MV-4-11 (cell line): ENCODE measurements at regions not wholly inside any gene's neighbourhood (a gene's known extent, or its start where the extent isn't known, plus 50 kb on each side); places are given as distances from the start of the nearest gene placed in this dataset.

Source experiments
- DNase-seq: peaks from one replicate; lab custom pipeline; 2025; lab: John Stamatoyannopoulos, UW

DNA sequence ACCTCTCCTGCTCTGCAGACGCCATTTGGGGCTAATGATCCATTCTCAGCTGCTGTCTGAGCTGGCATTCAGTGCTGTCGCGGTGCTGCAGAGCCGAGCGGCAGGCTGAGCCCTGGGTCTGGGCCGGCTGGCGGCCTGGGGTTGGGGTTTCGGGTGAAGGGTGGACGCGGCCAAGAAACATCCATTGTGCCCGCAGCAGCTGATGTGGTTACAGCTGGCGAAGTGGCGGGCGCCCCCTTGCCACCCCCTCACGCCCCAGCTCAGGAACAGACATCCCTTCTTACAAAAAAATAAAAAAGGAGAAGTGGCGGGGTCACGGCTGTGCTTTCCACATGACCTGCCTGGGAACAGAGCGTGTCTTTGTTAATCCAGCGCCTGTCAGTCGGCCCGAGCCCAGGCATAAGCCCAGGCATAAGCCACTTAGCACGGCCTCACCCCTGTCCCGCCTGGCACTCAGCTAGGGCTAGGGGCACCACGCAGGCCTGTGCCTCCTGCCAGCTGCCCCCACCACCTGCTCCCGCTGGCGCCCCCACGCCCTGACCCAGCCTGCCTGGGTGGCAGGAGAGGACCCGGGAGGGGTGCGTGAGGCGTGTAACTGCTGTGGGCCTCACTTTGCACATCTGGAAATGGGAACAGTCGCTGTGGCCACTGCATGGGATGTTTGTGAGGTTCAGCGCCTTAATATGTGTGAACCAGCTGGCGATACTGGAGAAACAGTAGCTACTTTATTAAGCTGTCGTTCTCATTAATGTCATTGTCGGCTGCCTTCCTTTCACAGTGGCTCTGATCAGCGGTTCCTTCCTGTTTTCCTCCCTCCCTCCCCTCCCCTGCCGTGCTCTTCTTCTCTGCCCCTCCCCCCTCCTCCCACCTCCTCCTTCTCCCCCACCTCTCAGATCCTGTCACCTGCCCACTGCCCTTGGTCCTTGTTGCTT lies 197.7 kb upstream of the CIBAR2 start:
- DNase-seq, result peak; percentile 95

DNA sequence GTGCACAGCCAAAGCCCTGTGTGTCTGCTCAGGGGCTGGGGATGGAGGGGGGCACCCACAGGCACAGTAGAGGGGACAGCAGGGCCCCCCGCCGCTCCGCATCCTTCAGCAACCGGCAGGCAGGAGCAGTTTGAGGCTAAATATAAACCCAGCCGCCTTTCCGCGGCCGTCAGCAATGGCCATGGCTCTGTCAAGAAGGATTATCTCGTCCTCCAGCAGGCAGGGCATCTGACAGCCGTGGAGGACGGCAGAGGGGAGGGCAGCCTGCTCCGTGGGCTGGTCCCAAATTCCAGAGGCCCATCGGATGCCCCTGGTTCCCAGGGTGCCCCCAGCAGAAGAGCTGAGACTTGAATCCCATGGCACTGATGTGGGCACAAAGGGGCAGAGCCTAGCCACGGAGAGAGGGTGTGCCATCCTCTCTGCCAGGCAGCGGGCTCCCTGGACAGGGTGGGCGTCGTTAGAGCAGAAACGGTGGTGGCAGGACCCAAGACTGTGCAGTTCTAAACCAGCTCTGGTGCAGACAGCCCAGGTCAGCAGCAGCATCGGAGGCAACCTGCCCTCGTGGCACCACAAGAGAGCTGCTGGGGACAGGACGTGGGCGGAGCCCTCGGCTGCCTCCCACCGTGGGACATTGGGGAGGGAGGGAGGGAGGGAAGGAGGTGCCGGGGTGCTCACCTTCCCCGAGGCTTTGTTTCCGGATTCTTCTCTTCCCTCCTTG lies 198.8 kb upstream of the CIBAR2 start:
- DNase-seq, result peak; percentile 20

DNA sequence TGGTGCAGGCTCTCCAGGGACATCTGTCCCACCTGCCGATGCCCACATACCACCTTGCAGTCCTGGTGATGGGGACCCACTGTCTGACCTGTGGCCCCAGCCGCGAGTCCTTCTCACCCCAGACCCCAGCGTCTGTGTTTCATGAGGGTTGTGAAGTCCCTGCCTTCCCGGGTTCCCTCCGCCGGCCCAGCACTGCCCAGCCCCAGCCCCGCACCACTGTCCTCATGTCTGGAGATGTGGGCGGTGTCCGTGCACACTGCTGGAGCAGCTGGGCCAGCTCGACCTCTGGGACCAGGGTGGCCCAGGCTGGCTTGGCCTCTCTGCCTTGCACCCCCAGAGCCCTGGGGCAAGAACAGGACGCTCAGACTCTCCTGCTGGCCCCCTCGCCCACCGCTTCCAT lies 199.5 kb upstream of the CIBAR2 start:
- DNase-seq, result no peak

DNA sequence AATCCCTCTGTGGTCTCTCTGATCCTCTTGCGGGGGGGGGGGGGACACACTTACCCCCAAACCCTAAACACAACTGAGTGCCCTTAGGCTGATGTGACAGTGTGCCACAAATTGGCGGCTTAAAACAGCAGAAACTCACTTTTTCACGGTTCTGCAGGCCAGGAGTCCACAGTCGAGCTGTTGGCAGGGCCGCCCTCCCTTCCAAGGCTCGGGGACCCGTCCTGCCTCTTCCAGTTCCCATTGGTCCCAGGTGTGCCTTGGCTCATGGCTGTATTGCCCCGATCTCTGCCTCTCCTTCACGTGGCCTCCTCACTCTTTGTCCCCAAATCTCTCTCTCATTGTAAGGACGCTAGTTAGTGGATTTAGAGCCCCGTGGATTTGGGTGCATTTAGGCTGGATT lies 199.9 kb upstream of the CIBAR2 start:
- DNase-seq, result no peak

DNA sequence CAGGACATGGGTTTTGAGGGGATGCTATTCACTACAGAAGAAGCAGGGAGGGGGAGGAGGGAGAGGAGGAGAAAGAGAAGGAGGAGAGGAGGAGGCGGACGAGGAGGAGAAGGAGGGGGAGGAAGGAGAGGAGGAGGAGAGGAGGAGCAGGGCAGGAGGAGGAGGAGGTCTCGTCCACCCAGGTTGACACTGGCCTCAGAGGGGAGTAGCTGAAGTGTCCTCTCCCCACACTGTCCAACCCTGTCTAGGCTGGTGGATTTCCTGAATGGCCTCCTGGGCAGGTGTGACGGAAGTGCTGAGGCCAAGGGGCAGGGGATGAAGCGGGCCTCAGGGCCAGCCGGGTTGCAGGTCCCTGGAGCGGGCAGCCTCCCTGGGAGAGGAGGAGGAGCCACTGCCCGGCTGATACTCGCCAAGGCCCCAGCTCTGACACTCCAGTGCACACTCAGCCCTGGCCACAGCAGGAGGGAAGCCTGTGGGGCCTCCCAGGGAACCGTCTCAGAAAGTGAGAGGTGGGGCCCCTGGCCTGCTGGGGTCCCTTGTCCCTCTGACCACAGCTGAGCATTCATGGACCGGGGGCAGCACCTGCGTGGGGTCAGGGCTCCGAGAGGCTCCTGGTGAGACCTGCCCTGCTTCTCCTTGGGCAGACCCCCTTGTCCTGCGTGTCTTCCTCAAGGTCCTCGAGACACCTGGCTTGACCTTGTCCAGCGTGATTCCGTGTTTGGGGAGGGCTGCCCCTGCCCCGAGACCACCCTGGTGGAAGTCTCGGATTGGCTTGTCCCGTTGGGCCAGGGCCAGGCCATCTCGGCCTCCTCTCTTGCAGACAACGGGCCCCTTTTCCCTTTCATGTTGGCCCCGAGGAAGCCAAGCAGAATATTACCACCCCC lies 200.6 kb upstream of the CIBAR2 start:
- no peak for DNase-seq

DNA sequence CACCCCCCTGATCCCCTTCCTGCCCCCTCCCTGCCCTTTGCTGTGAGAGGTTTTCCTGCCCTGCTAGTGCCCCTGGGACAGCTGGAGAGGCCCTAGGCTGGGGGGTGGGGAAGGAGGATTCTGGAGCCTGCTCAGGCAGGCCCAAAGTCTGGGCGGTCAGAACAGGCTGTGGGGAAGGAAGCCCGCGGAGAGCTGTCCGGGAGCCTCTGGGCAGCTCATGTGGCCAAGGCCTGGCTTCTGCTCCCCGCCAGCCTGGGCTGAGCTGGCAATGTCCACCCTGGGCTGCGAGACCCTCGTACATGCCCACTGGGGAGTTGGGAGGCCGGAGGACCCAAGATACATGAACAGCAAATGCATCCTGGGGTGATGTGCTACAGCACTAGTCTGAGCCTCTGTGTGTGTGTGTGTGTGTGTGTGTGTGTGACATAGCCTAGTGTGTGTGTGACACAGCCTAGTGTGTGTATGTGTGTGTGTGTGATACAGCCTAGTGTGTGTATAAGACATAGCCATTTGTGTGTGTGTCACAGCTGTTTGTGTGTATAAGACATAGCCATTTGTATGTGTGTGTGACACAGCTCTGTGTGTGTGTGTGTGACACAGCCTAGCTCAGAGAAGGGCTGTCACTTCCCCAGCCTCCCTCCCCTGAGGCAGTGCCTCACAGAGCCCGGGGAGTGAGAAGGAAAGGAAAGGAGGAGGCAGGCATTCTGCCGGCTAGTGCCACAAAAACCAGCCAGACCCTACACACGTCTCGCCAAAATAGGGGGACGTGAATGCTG lies 201.4 kb upstream of the CIBAR2 start:
- peak; percentile 18 for DNase-seq

DNA sequence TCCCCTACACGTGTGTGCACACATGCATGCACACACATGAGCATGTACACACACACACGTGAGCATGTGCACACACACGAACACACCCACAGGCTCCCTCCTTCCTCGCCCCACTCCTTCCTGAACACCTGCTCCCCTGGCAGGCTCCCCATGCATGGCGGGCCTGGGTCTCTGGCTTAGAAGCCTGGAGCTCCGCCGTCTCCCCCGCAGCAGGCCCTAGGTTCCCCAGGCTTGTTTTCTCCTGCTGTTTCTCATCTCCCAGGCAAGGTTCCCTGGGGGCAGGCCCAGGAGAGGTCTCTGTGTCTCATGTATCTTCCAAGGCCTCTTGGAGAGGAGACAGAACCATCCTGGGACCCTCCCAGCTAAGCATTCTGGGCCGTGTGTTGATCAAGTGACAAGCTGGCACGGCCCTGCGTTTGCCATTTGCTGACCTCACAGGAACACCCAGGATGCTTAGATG lies 202.3 kb upstream of the CIBAR2 start:
- no peak for DNase-seq

DNA sequence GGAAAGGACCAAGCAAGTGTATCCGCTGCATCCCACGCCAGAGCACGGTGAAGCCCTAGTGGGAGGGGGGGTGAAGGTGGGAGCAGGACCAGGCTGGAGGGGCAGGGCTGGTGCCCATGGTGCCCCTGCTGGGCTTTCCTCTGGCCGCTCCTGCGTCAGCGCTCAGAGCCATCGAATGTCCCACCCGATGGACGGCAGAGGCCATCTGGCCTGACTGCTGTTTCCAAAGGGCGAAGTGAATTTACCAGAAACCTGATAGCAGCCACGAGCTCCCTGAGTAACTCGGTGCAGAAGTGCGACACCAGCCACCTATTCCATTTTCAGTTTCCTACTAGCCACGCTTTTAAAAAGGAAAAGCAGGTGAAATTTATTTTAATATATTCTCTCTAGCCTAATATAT lies 203.6 kb upstream of the CIBAR2 start:
- DNase-seq, result no peak

DNA sequence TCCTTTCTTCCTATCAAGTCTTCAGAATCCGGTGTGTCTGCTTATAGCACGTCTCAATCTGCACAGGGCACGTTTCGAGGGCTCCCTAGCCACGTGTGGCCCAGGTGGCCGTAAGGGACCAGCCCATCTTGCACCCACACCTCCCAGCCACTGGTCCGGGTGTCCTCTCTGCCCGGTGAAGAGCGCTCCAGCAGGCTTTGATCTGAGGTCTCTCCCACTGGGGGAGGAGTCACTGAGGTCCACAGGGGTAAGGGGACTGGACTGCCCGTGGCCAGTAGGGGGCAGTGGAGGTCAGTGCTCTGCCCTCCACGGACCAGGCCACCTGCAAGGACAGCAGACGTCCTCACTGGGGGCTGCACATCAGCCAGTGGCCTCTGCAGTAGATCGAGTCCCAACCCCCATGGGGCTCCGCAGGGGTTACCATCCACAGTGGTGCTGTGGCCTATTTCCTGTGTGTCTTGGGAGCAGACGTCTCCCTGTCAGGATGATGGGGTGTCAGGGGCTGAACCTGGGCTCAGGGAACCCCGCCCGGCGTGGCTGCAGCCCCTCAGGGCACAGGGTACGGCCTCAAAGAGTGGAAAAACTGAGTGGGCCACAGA lies 204.1 kb upstream of the CIBAR2 start:
- peak; percentile 56 for DNase-seq

DNA sequence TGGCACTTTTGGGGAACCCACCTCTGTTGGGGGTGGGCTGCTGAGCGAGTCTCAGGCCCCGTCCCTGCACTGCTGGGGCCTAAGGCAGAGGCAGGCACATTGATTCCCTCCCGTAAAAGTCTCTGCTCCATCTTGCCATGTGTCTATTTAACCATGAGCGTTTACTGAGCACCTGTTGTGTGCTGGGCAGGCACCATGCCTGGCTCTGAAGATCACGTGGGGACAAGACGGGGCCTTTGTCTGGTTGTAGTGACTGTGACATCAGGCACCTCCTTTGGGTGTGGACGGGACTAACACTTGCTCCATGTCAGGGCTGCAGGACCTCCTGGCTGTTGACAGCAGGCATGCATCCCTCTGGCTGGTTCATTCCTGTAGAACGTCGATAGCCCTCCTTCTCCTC lies 204.7 kb upstream of the CIBAR2 start:
- DNase-seq, result no peak

DNA sequence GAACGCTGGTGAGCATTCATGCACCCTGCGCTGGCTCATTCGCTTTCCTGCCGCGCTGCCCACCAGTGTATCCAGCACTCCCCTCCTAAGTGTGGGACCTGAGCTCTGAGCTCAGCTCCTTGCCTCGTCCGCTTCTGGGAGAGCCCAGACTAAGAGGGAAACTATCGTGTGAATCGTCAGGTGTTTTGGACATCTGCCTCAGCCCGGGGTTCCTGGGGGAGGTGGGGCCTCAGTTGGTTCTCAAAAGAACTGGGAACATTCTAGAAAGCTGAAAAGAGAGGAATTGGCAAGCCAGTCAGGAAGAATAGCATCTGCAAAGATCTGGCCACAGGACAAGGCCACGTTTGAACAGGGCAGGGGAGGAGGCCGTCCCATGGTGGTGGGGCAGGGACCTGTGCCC lies 205.4 kb upstream of the CIBAR2 start:
- DNase-seq, result no peak

DNA sequence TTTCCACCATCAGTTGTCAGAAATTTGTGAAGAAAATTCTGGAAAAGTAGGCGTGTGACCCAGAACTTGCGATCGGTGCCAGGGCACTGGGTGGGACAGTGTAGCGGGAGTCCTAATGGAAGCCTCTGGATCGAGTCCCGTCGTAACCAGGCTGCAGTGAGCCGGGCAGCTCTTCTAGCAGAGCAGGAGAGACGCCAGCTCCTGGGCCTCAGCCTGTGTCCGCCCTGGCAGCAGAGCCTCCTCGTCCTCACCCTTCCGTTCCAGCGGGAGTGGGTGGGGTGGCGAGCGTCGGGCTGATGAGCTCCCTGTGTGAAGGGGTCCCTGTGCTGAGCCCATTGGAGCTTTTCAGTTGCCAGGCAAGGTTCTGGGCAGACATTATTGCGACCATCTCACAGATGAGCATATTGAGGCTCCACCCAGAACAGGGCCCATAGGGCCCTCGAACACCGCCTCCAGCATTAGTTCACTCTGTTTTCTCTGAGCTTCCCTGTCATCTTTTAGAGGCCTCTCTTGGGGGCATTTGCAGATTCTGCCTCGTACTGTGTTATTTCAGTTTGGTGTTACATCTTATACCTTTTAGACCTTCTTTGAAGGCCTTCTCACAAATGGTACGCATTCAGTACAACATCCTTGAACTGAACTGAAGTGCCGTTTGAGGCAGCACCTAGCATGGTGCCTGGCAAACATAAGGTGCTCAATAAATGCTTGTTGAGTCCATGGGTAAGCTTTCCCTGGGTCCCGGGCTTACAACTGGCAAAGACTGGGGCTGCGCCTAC lies 207.1 kb upstream of the CIBAR2 start:
- DNase-seq, result no peak

DNA sequence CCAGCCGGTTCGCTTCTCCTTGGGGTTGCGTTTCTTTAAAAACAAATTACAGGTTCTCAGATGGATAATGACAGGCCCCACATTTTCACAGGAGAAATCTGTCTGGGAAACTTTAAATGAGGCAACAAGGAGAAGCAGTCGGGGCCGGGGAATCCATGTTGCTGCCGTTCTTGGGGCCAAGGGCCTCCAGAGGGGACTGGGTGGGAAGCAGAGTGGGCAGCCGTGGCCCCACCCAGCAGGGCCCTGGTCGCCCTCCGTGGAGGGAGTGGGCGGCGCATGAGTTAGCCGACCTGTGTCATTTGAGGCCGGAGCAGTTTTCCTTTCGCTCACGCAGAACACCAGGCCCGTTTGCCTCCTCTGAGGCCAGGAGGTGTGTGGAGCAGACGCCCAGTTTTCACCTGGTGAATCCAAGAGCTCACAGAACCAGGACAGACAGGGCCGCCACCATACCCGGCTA lies 207.7 kb upstream of the CIBAR2 start:
- no peak for DNase-seq

DNA sequence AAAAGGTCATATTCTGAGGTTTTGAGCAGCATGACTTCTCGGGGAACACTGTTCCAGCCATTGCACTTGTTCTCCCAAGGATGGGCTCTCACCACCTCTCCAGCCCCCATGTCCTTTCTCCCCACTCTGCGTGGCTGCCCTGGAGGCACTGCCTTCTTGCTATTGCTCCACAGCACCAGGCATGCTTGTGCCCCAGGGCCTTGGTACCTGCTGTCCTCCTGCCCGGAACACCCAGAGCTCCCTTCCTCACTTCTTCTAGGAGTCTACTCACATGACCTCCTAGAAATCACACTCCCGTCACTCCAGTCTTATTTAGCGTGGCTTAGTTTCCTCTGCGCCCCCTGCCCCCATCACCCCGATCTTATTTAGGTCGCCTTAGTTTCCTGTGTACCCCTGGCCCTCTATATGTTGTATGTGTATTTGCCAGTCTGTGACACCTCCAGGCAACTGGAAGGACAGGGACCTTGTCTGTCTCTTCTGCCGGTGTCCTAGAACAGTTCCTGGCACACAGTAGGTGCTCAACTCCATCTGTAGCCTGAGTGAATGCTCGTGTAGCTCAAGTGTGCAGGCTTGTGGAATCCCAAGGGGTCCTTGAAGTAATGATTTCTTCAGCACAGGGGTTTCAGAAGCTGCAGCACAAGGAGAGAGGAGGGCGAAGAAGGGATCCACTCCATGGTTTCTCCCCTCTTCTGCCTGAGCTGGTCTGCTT lies 208.6 kb upstream of the CIBAR2 start:
- DNase-seq, result no peak

DNA sequence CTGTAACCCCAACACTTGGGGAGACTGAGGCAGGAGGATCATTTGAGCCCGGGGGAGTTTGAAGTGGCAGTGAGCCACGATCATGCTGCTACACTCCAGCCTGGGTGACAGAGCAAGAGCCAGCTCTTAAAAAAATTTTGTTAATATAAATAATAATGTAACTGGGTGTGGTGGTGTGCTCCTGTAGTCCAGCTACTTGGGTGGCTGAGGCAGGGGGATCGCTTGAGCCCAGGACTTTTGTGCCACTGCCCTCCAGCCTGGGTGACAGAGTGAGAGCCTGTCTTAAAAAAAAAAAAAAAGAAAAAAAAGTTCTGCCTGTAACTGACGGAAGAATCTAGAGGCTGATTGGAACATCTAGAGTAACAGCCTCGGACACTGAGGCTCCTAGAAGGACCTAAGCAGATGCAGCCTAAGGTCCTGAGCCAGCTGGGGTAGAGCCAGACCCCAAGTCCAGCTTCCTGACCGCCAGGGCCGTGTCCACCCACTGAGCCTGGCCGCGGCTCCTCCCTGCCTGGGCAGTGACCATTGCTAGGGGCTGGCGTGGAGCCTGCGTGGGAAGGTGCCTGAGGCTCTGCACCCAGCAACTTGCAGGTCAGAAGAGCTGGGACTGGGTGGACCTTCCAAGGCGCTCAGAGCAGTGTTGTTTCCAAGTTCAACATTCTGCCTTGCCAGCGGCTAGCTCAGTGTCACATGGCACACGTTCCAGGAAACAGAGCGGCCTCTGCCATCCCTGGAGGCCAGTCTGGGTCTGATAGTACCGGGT lies 209.4 kb upstream of the CIBAR2 start:
- no peak for DNase-seq

DNA sequence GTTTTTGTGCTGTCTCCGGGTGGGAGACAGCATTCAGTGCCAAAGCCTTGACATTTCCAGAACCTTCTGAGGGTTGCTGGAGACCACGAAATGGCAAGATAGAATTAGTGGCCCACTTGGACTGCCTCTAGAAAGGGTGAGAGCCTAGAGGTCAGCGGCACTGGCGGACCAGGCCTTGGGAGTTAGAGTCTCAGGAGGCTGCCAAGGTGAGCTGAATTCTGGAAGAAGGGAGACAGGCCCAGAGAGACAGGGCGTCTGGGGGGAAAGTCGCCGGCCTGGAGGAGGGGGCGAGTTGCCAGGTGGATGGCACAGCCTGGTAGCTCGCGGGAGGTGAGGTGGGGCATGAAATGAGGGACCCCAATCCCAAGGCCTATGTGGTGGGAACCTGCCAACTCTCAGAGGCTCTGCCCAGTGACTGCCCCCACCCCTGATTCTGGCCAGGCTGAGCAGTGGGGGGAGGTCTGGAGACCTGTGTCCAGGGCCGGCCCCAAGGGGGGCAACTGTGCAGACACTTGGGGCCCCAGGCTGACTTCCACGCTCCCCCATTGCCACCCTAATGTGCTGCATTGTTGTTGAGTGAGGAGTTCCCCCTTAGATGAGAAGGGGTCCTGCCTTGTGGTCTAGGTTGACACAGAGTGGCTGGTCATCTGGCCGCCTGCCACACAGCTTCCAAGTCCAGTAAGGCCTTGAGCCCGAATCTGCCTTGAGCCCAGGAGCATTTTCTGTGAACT lies 211.1 kb upstream of the CIBAR2 start:
- DNase-seq, result no peak

DNA sequence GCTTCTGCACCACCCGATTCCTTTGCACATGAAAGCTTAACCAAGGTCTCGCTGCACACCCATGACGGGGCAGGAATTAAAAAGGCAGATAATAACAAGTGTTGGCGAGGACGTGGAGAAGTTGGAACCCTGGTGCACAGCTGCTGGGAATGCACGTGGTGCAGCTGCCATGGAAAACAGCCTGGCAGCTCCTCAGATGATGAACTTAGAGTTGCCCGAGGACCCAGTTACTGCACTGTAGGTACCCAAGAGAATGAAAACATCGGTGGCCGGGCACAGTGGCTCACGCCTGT lies 211.6 kb upstream of the CIBAR2 start:
- DNase-seq, result no peak

DNA sequence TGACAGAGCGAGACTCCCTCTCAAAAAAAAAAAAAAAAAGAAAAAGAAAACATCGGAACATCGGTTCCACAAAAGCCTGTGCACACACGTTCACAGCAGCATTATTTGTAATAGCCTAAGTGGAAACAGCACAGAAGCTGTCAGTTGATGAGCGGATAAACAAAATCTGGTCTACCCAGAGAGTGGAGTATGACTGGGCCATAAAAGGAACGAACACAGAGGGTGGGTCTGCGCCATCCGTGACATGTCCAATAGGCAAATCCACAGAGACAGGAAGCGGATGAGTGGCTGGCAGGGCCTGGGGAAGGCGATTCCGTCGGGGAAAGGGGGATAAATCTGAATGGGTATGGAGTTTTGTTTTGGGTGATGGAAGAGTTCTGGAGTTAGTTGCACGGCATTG lies 212.2 kb upstream of the CIBAR2 start:
- no peak for DNase-seq
